Large intestine (tissue), 3 donors: ENCODE measurements at regions not wholly inside any gene's neighbourhood (a gene's known extent, or its start where the extent isn't known, plus 50 kb on each side); places are given as distances from the start of the nearest gene placed in this dataset.
A peak's percentile ranks its signal among the peaks of the same experiment; 100 is the strongest.
"Not testable (repeated sequence)": the region's sequence is repeated elsewhere in the genome, so short reads cannot be mapped to it uniquely, and the experiment has no call there.

ENCODE experiments used
- DNase-seq, 2 donors: peaks; one replicate each; pipeline versions ENCODE4 v3.0.0 to v3.0.0-alpha.2; 2013
- H3K27ac ChIP-seq: one replicate; pipeline ENCODE4 v1.5.1; 2013; ENCODE audit warnings: low read length
- H3K27me3 ChIP-seq: 2 replicates; pipeline ENCODE4 v1.6.1; 2013; ENCODE audit warnings: low read length; ENCODE audit not compliant: control insufficient read depth, insufficient read depth
- H3K36me3 ChIP-seq: 2 replicates; pipeline ENCODE4 v1.6.1; 2013; ENCODE audit warnings: low read length; ENCODE audit not compliant: control insufficient read depth, insufficient read depth
- H3K4me1 ChIP-seq: one replicate; pipeline ENCODE4 v1.6.1; 2013; ENCODE audit warnings: low read length; ENCODE audit not compliant: control insufficient read depth, insufficient read depth
- H3K4me3 ChIP-seq: one replicate; pipeline ENCODE4 v1.5.1; 2013; ENCODE audit warnings: low read length
- H3K9me3 ChIP-seq: one replicate; pipeline ENCODE4 v1.6.1; 2013; ENCODE audit warnings: mild to moderate bottlenecking, low read depth, low read length, moderate library complexity; ENCODE audit not compliant: control insufficient read depth
- WGBS: methylation state at CpG from one replicate; pipeline ENCODE4 v1.1.5; 2013; ENCODE audit warnings: low lambda C conversion rate; ENCODE audit not compliant: insufficient coverage; 5-methylcytosine and 5-hydroxymethylcytosine counted together

- no peaks in the 10 kb centered on the region for H3K36me3 ChIP-seq
- 75% methylated on average over 2 of the region's 2 CpGs for WGBS
Observed at GRCh38 chr18:43825768-43826167, 548.5 kb upstream of the SYT4 start.

GRCh38 chr18:43826215-43826614 is 548.9 kb upstream of the SYT4 start:
- Histone ChIP-seq H3K27me3 (no peaks in the 10 kb centered on the region), H3K36me3 (no peaks in the 10 kb centered on the region), H3K4me3 (no peak overlapping the region), H3K4me1 (no peaks in the 10 kb centered on the region), H3K27ac (no peak overlapping the region), H3K9me3 (no peaks in the 10 kb centered on the region)
- no peak for DNase-seq
- no CpG with 5 or more reads among the region's 1 CpG for WGBS

More at GRCh38 chr18:43825768-43826167, 548.5 kb upstream of the SYT4 start:
- Histone ChIP-seq H3K27ac (no peak overlapping the region), H3K9me3 (no peaks in the 10 kb centered on the region), H3K4me3 (no peak overlapping the region), H3K27me3 (no peaks in the 10 kb centered on the region), H3K4me1 (no peaks in the 10 kb centered on the region)
- DNase-seq = no peak

- no peaks in the 10 kb centered on the region for H3K36me3 ChIP-seq
- H3K4me3 ChIP-seq = no peak overlapping the region
- DNase-seq = no peak
- H3K27me3 ChIP-seq = no peaks in the 10 kb centered on the region
- no peak overlapping the region for H3K27ac ChIP-seq
- 92% methylated on average over 2 of the region's 4 CpGs for WGBS
- no peaks in the 10 kb centered on the region for H3K9me3 ChIP-seq
- no peaks in the 10 kb centered on the region for H3K4me1 ChIP-seq
Observed at GRCh38 chr18:43827311-43827710, 550.0 kb upstream of the SYT4 start.

DNA sequence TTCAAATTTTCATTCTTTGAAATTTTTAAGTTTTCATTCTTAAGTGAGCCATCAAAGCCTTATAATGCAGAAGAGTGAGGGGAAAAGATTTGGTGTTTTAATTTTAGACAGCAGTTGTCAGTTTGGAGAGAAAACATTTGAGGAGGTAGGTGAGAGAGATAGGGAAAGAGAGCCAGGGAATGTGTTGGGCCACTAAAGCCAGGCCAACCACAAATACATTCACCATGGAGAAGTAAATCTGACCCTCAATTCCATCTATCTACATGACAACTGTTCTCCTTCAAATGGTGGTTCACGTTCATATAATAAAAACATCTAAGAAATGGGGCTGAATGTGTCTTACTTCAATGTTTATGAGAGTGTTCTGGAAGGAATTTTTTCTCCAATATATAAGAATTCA is 553.0 kb upstream of the SYT4 start:
- 86% methylated on average over 1 of the region's 1 CpG for WGBS
- H3K27me3 ChIP-seq = no peaks in the 10 kb centered on the region
- no peak overlapping the region for H3K4me3 ChIP-seq
- H3K36me3 ChIP-seq = no peaks in the 10 kb centered on the region
- no peaks in the 10 kb centered on the region for H3K9me3 ChIP-seq
- no peak for DNase-seq
- H3K27ac ChIP-seq = no peak overlapping the region
- H3K4me1 ChIP-seq = no peaks in the 10 kb centered on the region

DNA sequence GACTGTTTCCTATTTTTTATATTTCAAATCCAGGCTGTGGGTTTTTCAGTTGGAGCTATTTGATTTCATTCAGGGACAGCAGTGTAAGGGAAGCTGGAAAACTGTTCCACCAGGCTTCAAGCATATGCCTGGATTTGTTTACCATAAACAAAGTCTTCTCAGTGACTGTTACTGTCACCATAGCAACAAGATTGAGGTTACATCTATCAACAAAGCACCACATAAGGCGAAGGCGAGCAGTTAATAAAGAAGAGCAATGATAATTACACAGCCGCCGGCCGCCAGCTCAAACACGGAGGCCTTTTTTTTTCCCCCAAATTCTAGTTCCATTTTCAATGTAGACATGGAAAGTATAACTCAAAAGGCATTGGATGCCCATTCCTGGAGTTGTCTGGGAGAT is 553.7 kb upstream of the SYT4 start:
- DNase-seq = peak; percentile 20 to 32
- no CpG with 5 or more reads among the region's 6 CpGs for WGBS

DNA sequence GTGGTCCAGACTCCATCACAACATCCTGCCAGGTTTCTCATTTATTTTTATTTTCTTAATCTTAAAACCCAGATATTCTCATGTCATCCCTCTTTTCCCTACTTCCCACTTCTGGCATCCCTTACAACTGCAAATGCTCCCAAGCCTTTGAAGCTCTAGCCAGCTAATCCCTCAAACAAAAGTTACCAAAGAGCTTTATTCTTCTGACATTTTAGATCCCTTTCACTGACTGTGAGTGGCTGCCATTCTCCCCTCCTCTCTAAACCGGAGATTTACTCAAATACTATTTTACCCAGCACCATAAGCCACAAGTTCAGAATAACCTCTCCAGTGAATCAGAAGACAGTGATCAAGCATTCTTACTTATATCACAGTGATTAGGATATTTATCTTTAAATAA is 569.0 kb upstream of the SYT4 start:
- Histone ChIP-seq H3K36me3 (no peaks in the 10 kb centered on the region), H3K27ac (no peak overlapping the region), H3K4me1 (no peaks in the 10 kb centered on the region), H3K9me3 (no peaks in the 10 kb centered on the region), H3K4me3 (no peak overlapping the region), H3K27me3 (no peaks in the 10 kb centered on the region)
- no CpG with 5 or more reads among the region's 1 CpG for WGBS
- no peak for DNase-seq

More for the DNA sequence above, 553.7 kb upstream of the SYT4 start:
- Histone ChIP-seq H3K27ac (no peak overlapping the region), H3K36me3 (no peaks in the 10 kb centered on the region), H3K4me1 (no peaks in the 10 kb centered on the region), H3K27me3 (no peaks in the 10 kb centered on the region), H3K9me3 (no peaks in the 10 kb centered on the region), H3K4me3 (no peak overlapping the region)

- 46% methylated on average over 4 of the region's 8 CpGs for WGBS
- Histone ChIP-seq H3K36me3 (no peaks in the 10 kb centered on the region), H3K27ac (peak overlapping the region; percentile 14), H3K4me3 (no peak overlapping the region), H3K27me3 (no peaks in the 10 kb centered on the region), H3K9me3 (no peaks in the 10 kb centered on the region), H3K4me1 (no peaks in the 10 kb centered on the region)
- peak in 1 of 2 donors; percentile 2 for DNase-seq
Observed at GRCh38 chr18:43847164-43848091, 570.1 kb upstream of the SYT4 start.

GRCh38 chr18:43849831-43850230 is 572.5 kb upstream of the SYT4 start:
- no CpG with 5 or more reads among the region's 2 CpGs for WGBS

DNA sequence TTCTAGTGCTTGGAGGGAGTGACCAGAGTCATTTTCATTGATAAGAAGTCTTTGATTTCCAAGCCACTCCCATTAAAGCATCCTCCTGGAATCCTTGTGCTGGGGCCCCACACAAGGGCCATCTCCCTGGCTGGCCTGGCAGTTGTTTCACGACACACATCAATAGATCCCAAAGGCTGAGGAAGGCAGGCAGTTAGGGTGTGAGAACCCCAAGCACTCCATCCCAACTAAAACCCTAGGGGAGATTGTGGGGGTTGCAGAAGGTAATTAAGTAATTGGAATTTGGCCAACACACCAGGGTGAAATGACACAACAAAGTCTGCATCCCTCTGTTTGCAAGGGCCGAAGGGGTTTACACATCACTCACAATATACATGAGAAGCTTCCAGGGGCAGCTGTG is 578.1 kb upstream of the SYT4 start:
- Histone ChIP-seq H3K27ac (no peak overlapping the region), H3K27me3 (no peaks in the 10 kb centered on the region), H3K9me3 (no peaks in the 10 kb centered on the region), H3K4me3 (no peak overlapping the region), H3K36me3 (no peaks in the 10 kb centered on the region), H3K4me1 (no peaks in the 10 kb centered on the region)
- 17% methylated on average over 1 of the region's 2 CpGs for WGBS
- no peak for DNase-seq

More at GRCh38 chr18:43849831-43850230, 572.5 kb upstream of the SYT4 start:
- not testable (repeated sequence) for H3K36me3 ChIP-seq, H3K27me3 ChIP-seq, H3K4me1 ChIP-seq, H3K4me3 ChIP-seq, H3K9me3 ChIP-seq, DNase-seq, H3K27ac ChIP-seq

- peak in 1 of 2 donors; percentile 10 for DNase-seq
- Histone ChIP-seq H3K27me3 (no peaks in the 10 kb centered on the region), H3K4me1 (no peaks in the 10 kb centered on the region), H3K4me3 (no peak overlapping the region), H3K27ac (no peak overlapping the region), H3K36me3 (no peaks in the 10 kb centered on the region), H3K9me3 (no peaks in the 10 kb centered on the region)
- no CpG with 5 or more reads among the region's 1 CpG for WGBS
Observed at GRCh38 chr18:43863180-43863579, 585.9 kb upstream of the SYT4 start.

GRCh38 chr18:43866696-43867095 is 589.4 kb upstream of the SYT4 start:
- Histone ChIP-seq H3K4me1 (no peaks in the 10 kb centered on the region), H3K27me3 (no peaks in the 10 kb centered on the region), H3K27ac (no peak overlapping the region), H3K9me3 (no peaks in the 10 kb centered on the region), H3K36me3 (no peaks in the 10 kb centered on the region), H3K4me3 (no peak overlapping the region)
- DNase-seq = no peak
